ENCODE measurements at regions not wholly inside any gene's neighbourhood (a gene's known extent, or its start where the extent isn't known, plus 50 kb on each side); places are given as distances from the start of the nearest gene placed in this dataset.

DNA sequence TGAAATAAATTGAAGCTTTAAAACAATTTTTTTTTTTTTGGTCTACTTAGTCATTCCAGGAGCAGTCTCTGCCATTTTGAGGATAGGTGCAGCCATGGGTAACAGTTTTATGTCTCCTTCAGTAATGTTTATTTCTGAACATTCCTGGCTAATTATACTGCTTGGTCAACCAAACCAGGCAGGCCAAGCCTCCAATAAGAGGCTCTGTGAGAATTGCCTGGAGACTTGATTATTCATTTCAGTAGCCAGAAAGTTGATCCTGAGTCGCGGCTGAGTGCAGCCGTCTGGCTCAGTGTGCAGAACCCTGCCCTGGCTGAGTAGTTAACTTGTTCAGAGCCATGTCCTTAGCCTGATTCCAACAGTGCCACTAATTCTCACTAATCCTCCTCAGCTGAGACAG is 364.0 kb upstream of the FAT3 start:
- Histone ChIP-seq H3K27me3 (no peaks in the 10 kb centered on the region), H3K36me3 (no peaks in the 10 kb centered on the region), H3K4me3 (no peak overlapping the region), H3K4me1 (no peaks in the 10 kb centered on the region), H3K9me3 (replicated peaks) (no peaks in the 10 kb centered on the region), H3K27ac (no peak overlapping the region)
- DNase-seq, result no peak

DNA sequence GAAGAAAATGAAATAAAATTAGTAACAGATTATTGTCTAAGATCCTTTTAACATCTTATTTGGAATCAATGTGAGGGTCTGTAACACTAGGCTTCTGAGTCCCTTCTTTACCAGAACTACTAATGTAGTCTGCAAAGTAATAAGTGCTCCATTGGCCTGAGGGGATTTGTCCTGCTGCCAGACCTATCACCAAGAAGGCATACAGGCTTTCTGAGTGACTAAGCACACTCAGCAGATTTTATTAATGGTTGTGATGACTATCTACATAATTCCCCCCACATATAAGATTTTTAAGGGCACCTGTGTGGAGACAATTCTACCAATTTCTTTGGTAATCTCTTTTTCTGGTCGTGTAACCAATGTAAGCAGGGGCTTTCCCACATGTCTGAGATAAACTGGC is 365.0 kb upstream of the FAT3 start:
- Histone ChIP-seq H3K9me3 (replicated peaks) (no peaks in the 10 kb centered on the region), H3K27ac (no peak overlapping the region)

DNA sequence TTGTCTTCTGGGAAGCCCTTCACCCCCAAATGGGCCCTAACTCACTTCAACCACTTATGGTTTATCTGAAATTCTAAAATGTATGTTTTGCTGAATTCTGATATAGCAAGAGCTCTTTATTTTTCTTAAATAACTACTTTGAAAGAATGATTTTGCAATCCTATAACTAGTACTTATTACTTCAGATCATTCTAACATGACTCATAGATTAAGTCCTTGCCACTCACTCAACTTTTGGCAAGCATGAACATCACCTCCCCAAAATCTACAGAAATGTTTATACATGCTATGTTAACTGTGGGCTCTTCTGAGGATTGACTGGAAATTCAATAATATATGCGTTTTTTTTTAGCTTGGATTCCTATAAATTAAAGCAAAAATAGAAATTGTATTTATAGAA is 367.4 kb upstream of the FAT3 start:
- H3K4me3 ChIP-seq, result no peak overlapping the region
- no peaks in the 10 kb centered on the region for H3K4me1 ChIP-seq
- H3K36me3 ChIP-seq, result no peaks in the 10 kb centered on the region
- DNase-seq, result no peak
- H3K27ac ChIP-seq, result no peak overlapping the region
- H3K9me3 ChIP-seq (replicated peaks), result no peaks in the 10 kb centered on the region
- H3K27me3 ChIP-seq, result no peaks in the 10 kb centered on the region

More for the DNA sequence above, 365.0 kb upstream of the FAT3 start:
- Histone ChIP-seq H3K36me3 (no peaks in the 10 kb centered on the region), H3K27me3 (no peaks in the 10 kb centered on the region), H3K4me3 (no peak overlapping the region), H3K4me1 (no peaks in the 10 kb centered on the region)
- no peak for DNase-seq

DNA sequence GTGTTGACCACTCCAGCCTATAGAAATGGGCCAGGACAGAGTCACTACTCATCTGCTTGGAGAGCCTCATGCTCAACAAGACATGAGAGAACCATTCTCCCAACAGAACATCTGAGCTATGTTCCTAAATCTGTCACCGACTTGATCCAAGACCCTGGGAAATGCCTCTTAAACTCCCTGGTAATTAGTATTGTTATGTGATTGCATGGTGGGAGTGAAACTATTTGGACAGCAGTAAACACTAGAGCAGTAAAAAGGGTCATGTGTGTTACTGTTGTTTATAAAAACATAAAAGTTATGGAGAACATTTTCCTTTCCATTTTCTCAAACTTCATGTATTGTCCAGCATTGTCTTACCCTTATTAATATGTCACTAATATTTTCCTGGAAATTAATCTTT is 369.8 kb upstream of the FAT3 start:
- Histone ChIP-seq H3K4me3 (no peak overlapping the region), H3K27ac (no peak overlapping the region), H3K36me3 (no peaks in the 10 kb centered on the region), H3K9me3 (replicated peaks) (no peaks in the 10 kb centered on the region), H3K27me3 (no peaks in the 10 kb centered on the region), H3K4me1 (no peaks in the 10 kb centered on the region)
- DNase-seq, result no peak

DNA sequence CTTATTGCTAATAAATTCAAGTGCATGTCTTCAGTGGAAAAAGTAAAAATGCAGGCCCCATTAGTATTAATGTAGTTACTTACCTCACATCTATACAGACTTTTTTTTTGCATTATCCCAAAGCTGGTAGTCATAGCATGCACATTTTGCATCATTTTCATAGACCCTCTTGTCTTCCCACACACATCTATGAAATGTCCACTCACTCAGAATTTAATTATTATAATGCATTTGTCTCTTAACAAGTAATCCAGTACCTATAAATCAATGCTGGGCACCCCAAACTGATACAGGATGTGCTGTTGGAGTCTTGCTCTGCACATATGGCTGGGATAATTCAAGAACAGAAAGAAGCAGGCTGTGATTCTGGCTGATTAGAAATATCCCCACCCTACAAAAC is 370.4 kb upstream of the FAT3 start:
- H3K27me3 ChIP-seq, result no peaks in the 10 kb centered on the region
- no peak overlapping the region for H3K27ac ChIP-seq
- no peak overlapping the region for H3K4me3 ChIP-seq
- no peaks in the 10 kb centered on the region for H3K9me3 ChIP-seq (replicated peaks)
- DNase-seq, result no peak
- no peaks in the 10 kb centered on the region for H3K4me1 ChIP-seq
- no peaks in the 10 kb centered on the region for H3K36me3 ChIP-seq

DNA sequence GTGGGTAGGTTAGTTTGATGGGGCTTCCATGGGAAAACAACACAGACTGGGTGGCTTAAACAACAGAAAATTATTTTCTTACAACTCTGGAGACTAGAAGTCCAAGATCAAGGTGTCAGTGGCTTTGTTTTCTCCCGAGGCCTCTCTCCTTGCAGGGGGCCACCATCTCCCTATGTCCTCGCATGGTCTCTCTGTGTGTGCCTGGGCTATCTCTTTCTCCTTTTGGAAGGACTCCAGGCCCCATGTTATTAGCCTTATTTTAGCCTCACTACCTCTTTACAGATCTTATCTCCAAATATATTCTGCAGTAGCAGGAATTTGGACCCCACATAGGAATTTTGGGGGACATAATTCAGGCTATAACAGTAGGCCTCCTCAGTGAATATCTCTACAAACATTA is 372.7 kb upstream of the FAT3 start:
- Histone ChIP-seq H3K36me3 (no peaks in the 10 kb centered on the region), H3K9me3 (replicated peaks) (no peaks in the 10 kb centered on the region), H3K27me3 (no peaks in the 10 kb centered on the region), H3K4me3 (no peak overlapping the region), H3K27ac (no peak overlapping the region), H3K4me1 (no peaks in the 10 kb centered on the region)
- no peak for DNase-seq

DNA sequence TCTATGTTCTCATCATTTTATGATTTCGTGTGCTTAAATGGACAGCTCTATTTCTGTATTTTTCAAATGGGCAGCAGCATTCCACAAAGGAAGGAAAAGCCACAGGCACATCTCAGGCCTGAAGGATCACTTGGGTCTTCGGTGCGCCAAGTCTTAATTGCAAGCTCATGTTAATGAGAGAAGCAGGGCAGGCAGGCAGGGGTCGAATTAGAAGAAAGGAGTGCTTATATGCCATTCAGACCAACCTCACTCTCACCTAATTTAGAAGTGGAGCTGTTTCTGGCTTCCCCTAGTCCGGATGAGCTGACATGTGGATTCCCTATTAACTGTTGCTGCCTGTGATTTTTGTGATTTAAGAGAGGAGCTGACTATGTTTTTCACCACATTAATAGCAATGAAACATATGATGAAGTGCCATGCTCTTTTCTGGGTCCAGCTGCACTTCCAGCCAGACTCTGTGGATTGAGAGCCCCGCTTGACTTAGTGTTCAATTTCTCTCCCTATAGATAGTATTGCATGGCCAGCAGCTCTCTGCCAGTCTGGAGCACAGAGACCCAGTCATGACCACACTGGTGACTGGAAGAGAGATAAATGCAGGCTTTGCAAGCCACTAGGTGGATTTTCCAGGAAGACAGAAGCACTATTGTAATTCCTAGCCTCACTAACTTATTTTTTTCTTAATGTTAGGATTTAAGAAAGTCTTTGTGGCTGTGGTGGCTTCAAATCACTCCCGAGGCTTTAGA is 373.9 kb upstream of the FAT3 start:
- H3K27ac ChIP-seq, result no peak overlapping the region
- no peaks in the 10 kb centered on the region for H3K27me3 ChIP-seq
- no peaks in the 10 kb centered on the region for H3K9me3 ChIP-seq (replicated peaks)
- H3K4me3 ChIP-seq, result no peak overlapping the region
- DNase-seq, result no peak
- H3K36me3 ChIP-seq, result no peaks in the 10 kb centered on the region
- H3K4me1 ChIP-seq, result no peaks in the 10 kb centered on the region

DNA sequence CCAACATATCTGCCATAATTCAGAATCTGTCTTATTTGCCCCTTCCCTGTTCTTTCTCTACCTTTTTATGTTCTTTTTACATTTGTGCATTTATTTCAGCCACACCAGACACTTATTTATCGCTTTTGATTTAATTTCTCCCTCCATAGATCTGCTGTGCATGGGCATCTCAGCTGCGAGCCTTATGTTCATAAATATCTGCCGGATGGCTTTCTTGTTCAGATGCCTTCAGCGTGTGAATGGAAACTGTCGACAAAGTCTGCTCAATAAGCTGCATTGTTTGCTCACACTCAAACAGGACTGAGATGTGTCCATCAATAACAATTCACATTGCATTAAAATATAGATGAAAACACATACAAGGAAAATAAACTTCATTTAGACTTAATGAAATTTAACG is 374.6 kb upstream of the FAT3 start:
- H3K36me3 ChIP-seq, result no peaks in the 10 kb centered on the region
- H3K27ac ChIP-seq, result no peak overlapping the region
- H3K27me3 ChIP-seq, result no peaks in the 10 kb centered on the region
- no peak for DNase-seq
- H3K4me1 ChIP-seq, result no peaks in the 10 kb centered on the region
- no peaks in the 10 kb centered on the region for H3K9me3 ChIP-seq (replicated peaks)
- H3K4me3 ChIP-seq, result no peak overlapping the region

DNA sequence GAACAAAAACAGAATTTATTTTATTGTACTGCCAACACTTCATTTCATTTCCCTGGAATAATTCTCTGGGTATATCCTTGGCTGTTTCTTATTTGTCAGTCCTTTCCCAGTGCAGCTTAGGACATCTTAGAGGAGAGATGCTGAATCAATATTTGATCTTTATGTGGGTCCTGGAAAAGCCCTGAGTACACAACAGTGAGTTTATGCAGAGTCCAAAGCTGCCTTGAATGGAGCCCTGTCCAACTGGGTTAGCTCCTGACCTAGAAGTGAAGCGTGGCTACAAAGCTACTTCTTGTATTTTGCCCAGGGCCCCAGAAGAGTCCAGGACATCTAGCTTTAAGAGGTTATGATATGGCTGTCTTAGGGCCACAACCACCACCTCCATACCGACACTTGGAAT is 378.0 kb upstream of the FAT3 start:
- H3K36me3 ChIP-seq, result no peaks in the 10 kb centered on the region
- no peaks in the 10 kb centered on the region for H3K27me3 ChIP-seq
- no peak overlapping the region for H3K4me3 ChIP-seq
- no peaks in the 10 kb centered on the region for H3K9me3 ChIP-seq (replicated peaks)
- DNase-seq, result no peak
- H3K4me1 ChIP-seq, result no peaks in the 10 kb centered on the region
- no peak overlapping the region for H3K27ac ChIP-seq

DNA sequence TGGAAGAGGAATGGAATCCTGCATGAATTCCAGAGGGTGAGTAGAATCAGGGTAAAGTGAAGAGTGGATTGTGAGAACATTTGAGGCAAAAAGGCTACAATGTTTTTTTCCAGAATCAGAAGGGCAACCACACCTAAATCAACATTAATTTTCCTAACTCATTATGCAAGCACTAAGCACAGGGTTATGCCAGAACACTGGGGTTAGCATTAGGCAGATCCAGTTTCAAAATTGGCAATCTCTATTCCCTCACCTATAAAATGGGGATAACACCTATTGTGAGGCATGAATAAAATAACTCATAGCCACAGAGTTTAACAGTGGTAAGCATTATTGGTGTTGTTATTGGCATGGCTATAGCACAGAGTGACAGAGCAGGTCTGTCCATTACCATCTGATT is 378.6 kb upstream of the FAT3 start:
- Histone ChIP-seq H3K36me3 (no peaks in the 10 kb centered on the region), H3K27ac (no peak overlapping the region), H3K27me3 (no peaks in the 10 kb centered on the region), H3K4me1 (no peaks in the 10 kb centered on the region), H3K4me3 (no peak overlapping the region), H3K9me3 (replicated peaks) (no peaks in the 10 kb centered on the region)
- DNase-seq, result no peak

DNA sequence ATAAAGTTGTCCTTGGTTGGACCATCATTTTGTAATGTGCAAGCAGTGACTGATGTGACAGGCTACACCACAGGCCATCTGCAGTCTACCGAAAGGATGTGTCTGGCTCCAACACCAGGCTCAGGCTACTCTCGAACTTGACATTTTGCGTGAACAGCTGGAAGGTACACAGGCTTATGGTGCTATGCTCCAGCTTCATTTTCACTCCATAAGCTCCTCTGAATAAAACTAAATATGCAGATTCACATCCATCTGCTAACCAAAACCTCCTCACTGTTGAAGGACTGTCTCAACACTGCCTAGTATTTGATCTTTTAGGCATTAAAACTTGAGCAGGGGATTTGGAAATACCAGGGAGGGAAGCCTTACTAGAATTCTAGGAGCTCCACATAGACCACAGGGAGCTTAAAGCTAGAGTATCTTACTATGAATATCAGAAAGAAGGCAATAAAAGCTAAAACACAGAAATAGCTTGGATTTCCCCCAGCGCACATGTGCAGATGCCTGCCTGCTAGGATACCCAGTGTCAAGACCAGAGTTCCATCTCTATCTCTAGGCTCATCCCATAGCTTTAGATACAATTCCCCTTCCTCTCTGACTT is 383.9 kb upstream of the FAT3 start:
- no peak for DNase-seq
- Histone ChIP-seq H3K36me3 (no peaks in the 10 kb centered on the region), H3K4me1 (no peaks in the 10 kb centered on the region), H3K9me3 (replicated peaks) (no peaks in the 10 kb centered on the region), H3K27me3 (no peaks in the 10 kb centered on the region), H3K27ac (no peak overlapping the region), H3K4me3 (no peak overlapping the region)

DNA sequence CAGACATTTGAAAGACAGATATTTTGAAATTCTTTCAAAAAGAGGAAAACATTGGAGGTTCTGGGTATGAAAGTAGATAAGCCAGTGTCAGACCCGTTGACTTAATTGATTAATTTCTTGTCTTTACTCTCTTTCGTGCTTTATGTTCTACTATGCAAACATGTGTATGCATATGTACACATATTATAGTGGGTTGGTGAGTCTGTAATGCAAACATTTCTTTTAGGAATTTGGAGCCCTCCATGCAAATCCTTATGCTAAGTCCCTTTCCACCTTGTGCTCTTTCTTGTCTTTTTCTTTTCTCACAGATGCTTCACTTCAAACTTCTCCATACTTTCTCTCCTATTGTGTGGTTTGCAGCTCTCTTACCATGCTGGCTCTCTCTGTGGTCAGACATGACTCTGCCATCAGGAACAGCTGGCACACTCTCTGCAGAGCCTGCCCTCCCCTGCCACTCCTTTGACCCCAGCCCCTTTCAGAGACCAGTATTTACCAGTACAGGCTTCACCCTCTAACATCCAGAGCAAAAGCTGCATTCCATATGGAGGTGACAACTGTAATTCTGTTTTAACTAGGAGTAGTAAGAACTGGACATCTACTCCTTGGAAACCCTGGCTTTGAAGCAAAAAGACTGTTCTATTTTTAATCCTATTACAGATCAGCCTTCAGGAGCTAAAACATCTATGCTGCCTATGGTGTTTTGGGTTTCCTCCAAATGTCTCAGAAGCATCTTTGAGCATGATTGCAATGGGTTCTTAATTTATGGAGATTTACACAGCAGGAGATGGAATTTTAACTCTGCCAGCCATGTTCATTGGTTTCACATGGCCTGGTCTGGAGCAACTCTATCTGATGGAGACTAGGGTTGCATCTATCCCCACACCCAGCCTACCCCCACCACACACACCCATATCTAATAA is 386.9 kb upstream of the FAT3 start:
- no peaks in the 10 kb centered on the region for H3K4me1 ChIP-seq
- no peaks in the 10 kb centered on the region for H3K27me3 ChIP-seq
- no peak overlapping the region for H3K27ac ChIP-seq
- no peak overlapping the region for H3K4me3 ChIP-seq
- no peaks in the 10 kb centered on the region for H3K36me3 ChIP-seq
- no peaks in the 10 kb centered on the region for H3K9me3 ChIP-seq (replicated peaks)
- peak; percentile 7 to 9 for DNase-seq

DNA sequence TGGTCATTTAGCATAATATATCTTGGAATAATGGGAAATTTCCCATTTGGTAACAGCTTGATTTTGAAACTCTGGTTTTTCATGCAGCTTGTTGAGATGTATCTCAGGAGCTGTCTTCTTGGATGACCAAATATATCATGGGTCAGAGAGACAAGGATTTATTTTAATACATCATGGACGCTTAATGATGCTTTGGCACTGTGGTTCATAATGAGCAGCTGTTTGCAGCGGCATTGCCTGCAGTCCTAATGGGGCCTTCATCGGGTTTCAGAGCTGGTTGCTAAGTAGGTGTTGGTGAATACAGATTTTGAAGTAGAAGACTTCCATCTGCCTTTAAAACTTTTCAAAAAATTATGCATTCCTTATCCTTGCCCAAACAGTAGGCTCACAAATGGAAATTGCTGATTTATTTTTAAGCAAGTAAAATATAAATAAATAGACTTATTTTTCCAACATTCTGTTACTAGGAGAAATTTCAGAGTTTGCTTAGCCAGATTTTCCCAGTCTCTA is 389.5 kb upstream of the FAT3 start:
- no peak overlapping the region for H3K27ac ChIP-seq
- H3K36me3 ChIP-seq, result no peaks in the 10 kb centered on the region

DNA sequence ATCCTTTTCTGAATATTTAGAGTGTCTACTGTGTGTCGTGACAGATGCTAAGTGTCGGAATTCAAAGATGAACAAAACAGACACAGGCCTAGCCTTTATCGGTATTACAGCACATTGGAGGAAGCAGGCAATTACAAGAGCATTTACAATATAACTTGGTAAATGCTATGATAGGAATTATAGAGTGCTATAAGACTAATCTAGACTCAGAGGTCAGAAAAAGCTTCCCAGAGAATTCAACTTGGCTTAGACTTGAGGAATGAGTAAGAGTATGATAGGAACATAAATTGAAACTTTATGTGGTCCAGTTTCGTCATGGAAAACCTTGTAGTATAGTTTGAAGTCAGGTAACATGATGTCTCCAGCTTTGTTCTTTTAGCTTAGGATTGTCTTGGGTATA is 395.7 kb upstream of the FAT3 start:
- Histone ChIP-seq H3K9me3 (replicated peaks) (no peaks in the 10 kb centered on the region), H3K27ac (no peak overlapping the region), H3K27me3 (no peaks in the 10 kb centered on the region), H3K36me3 (no peaks in the 10 kb centered on the region), H3K4me3 (no peak overlapping the region), H3K4me1 (no peaks in the 10 kb centered on the region)
- DNase-seq, result no peak

More for the DNA sequence above, 389.5 kb upstream of the FAT3 start:
- no peaks in the 10 kb centered on the region for H3K9me3 ChIP-seq (replicated peaks)
- DNase-seq, result peak in 1 of 2 experiments; percentile 5
- H3K4me3 ChIP-seq, result no peak overlapping the region
- H3K4me1 ChIP-seq, result no peaks in the 10 kb centered on the region
- H3K27me3 ChIP-seq, result no peaks in the 10 kb centered on the region

DNA sequence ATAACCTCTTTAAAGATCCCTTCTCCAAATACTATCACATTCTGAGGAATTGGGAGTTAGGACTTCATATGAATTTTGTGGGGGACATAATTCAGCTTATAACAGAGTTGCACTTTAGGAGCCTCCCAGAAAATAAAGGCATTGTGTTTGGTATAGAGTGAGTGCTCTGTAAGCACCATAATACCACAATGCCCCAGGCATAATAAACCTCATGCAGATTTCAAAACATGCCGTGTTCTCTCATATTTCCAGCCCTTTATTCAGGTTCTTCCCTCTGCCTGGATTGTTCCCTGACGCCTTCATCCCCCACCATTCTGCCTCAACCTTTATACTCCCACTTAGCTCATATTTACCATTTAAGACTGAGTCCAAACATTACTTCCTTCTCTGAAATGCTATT is 398.8 kb upstream of the FAT3 start:
- Histone ChIP-seq H3K27ac (no peak overlapping the region), H3K36me3 (no peaks in the 10 kb centered on the region), H3K4me3 (no peak overlapping the region), H3K4me1 (no peaks in the 10 kb centered on the region), H3K27me3 (no peaks in the 10 kb centered on the region), H3K9me3 (replicated peaks) (no peaks in the 10 kb centered on the region)
- peak in 1 of 2 experiments; percentile 33 for DNase-seq
